ENCODE measurements at regions not wholly inside any gene's neighbourhood (a gene's known extent, or its start where the extent isn't known, plus 50 kb on each side); places are given as distances from the start of the nearest gene placed in this dataset.

GRCh38 chr14:26218861-26219260 is 379.0 kb downstream of the NOVA1 start:
- TF ChIP-seq MEF2A (IDR thresholded peaks at IDR 0.05; ENCODE audit: control insufficient read depth, low read depth, low read length), result no peak
- no peak for TF ChIP-seq BRD4 (IDR thresholded peaks at IDR 0.05)
- TF ChIP-seq E2F4 (CRISPR knock-in tag; IDR thresholded peaks at IDR 0.05; ENCODE audit: low read depth), result no peak
- no peak for TF ChIP-seq ZNF395 (CRISPR knock-in tag; IDR thresholded peaks at IDR 0.05)
- TF ChIP-seq ZNF175 (CRISPR knock-in tag; IDR thresholded peaks at IDR 0.05; ENCODE audit: low read depth), result no peak

All from K562 (cell line).